Activated CD8-positive, alpha-beta T cell treated with anti-CD3 and anti-CD28 coated beads for 36 hours (primary cell): ENCODE measurements at regions not wholly inside any gene's neighbourhood (a gene's known extent, or its start where the extent isn't known, plus 50 kb on each side); places are given as distances from the start of the nearest gene placed in this dataset.

Experiments
- ATAC-seq: fragments of 200-7000 bp; cut with Tn5 transposase; one replicate; pipeline ENCODE4 v1.10.0; 2021; ENCODE audit warnings: mild to moderate bottlenecking, moderate library complexity
- CTCF ChIA-PET: fragments of 350-600 bp; sonication (Branson Sonifier 250); formaldehyde crosslinking; loops from one replicate; lab custom pipeline; 2021; ENCODE audit warnings: antibody characterized with exemption; lab: Charles Lee
- POLR2A ChIA-PET: fragments of 350-600 bp; sonication (Branson Sonifier 250); formaldehyde crosslinking; loops from one replicate; lab custom pipeline; 2021; ENCODE audit warnings: antibody characterized with exemption; lab: Charles Lee
- DNase-seq: peaks from one replicate; pipeline ENCODE4 v3.0.0-alpha.2; 2020
- H3K27ac Mint-ChIP-seq: one replicate; pipeline ENCODE4 v1.8.0; 2021; ENCODE audit warnings: mild to moderate bottlenecking, mixed read lengths
- H3K27me3 Mint-ChIP-seq: one replicate; pipeline ENCODE4 v1.8.0; 2021; ENCODE audit warnings: mixed read lengths
- H3K36me3 Mint-ChIP-seq: one replicate; pipeline ENCODE4 v1.8.0; 2021; ENCODE audit warnings: low read depth, mixed read lengths
- H3K4me1 Mint-ChIP-seq: one replicate; pipeline ENCODE4 v1.8.0; 2021; ENCODE audit warnings: low read depth, mixed read lengths
- H3K4me3 Mint-ChIP-seq: one replicate; pipeline ENCODE4 v1.8.0; 2021; ENCODE audit warnings: mild to moderate bottlenecking, moderate library complexity, mixed read lengths
- H3K9me3 Mint-ChIP-seq: one replicate; pipeline ENCODE4 v1.8.0; 2021; ENCODE audit warnings: mixed read lengths
- intact Hi-C: fragments of 100-400 bp; cut with micrococcal nuclease; formaldehyde crosslinking; loops from one replicate; pipeline ENCODE4 v1.10.0; 2022
- TF ChIP-seq, protein P1 (sequence below): fragments of 200-600 bp; IDR thresholded peaks from one replicate; pipeline ENCODE4 v1.8.0; 2022; ENCODE audit warnings: antibody characterized with exemption, mild to moderate bottlenecking

DNA sequence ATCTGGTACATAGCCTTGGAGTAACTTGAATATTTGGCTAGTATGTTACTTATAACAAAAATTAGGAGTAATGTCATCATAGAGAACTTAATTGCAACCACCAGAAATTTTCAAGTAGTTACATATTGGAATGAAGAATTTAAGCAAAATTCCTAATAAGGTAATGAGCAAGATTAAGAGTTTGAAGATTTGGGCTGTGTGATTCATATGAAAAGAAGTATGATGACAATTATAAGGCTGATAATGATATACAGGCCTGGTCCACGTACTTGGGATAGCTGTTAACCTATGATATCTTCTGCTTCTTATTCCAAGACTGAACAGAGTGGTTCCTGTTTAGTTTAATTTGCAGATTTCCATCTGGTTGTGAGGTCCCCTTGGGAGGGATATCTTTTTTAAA, 463.9 kb downstream of the RAPGEF2 start:
- Mint-ChIP-seq H3K36me3 (no peaks in the 10 kb centered on the region), H3K27ac (no peak overlapping the region), H3K9me3 (peaks cover 11% of the 10 kb centered on the region), H3K4me3 (no peak overlapping the region), H3K27me3 (no peaks in the 10 kb centered on the region), H3K4me1 (no peaks in the 10 kb centered on the region)
- ChIA-PET POLR2A (no interaction called here), CTCF (no interaction called here)
- ATAC-seq (no peak), DNase-seq (no peak)
- TF ChIP-seq, protein P1, sequence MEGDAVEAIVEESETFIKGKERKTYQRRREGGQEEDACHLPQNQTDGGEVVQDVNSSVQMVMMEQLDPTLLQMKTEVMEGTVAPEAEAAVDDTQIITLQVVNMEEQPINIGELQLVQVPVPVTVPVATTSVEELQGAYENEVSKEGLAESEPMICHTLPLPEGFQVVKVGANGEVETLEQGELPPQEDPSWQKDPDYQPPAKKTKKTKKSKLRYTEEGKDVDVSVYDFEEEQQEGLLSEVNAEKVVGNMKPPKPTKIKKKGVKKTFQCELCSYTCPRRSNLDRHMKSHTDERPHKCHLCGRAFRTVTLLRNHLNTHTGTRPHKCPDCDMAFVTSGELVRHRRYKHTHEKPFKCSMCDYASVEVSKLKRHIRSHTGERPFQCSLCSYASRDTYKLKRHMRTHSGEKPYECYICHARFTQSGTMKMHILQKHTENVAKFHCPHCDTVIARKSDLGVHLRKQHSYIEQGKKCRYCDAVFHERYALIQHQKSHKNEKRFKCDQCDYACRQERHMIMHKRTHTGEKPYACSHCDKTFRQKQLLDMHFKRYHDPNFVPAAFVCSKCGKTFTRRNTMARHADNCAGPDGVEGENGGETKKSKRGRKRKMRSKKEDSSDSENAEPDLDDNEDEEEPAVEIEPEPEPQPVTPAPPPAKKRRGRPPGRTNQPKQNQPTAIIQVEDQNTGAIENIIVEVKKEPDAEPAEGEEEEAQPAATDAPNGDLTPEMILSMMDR, result no peak
- intact Hi-C loops, result no loop called here

DNA sequence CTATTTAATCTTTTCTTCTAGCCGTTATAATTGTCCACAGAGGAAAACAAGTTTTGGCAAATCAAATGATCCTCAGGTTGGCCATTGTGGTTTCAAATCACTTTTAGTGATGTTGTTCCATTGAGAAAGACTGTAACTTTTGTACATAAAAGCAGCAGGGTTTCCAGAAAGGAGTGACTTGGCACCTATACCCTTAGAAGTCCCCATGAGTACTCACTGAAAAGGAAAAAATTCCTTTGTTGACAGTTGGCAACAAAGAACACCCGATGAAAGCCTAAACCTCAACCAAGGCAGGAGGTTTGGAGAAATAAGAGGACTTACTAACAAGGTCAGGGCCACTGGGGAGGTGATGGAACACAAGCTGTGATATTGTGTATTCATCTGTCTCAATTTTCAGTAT, 474.4 kb downstream of the RAPGEF2 start:
- intact Hi-C loops, result no loop called here
- H3K4me3 Mint-ChIP-seq, result no peak overlapping the region
- no peaks in the 10 kb centered on the region for H3K36me3 Mint-ChIP-seq
- POLR2A ChIA-PET, result no interaction called here
- H3K27ac Mint-ChIP-seq, result no peak overlapping the region
- TF ChIP-seq, protein P1, result no peak
- CTCF ChIA-PET, result no interaction called here
- DNase-seq (no peak), ATAC-seq (no peak)
- H3K27me3 Mint-ChIP-seq, result no peaks in the 10 kb centered on the region
- H3K4me1 Mint-ChIP-seq, result no peaks in the 10 kb centered on the region
- H3K9me3 Mint-ChIP-seq, result peaks cover 1% of the 10 kb centered on the region

DNA sequence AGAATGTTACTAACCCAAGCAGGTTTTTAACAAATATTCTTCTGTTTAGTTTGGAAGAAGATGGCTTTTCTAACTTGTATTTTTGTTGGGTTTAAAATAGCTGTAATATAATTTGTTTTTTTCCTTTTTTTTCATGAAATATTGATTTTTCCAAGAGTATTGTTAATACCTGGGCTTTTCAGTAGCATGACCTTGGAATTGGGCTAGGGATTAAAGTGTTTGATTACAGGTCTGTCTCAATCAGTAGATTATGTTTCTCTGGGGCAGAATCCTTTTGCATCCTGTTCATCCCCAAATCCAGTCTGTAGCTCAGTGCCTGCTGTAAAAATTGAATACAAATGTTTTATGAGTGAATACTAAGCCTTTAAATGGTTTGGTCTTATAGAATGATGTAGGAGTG, 479.8 kb downstream of the RAPGEF2 start:
- H3K4me3 Mint-ChIP-seq, result no peak overlapping the region
- intact Hi-C loops, result no loop called here
- ChIA-PET CTCF (no interaction called here), POLR2A (no interaction called here)
- H3K27me3 Mint-ChIP-seq, result no peaks in the 10 kb centered on the region
- ATAC-seq (no peak), DNase-seq (no peak)
- TF ChIP-seq, protein P1, result no peak
- H3K9me3 Mint-ChIP-seq, result peaks cover 7% of the 10 kb centered on the region
- no peaks in the 10 kb centered on the region for H3K4me1 Mint-ChIP-seq
- H3K36me3 Mint-ChIP-seq, result no peaks in the 10 kb centered on the region
- H3K27ac Mint-ChIP-seq, result no peak overlapping the region

DNA sequence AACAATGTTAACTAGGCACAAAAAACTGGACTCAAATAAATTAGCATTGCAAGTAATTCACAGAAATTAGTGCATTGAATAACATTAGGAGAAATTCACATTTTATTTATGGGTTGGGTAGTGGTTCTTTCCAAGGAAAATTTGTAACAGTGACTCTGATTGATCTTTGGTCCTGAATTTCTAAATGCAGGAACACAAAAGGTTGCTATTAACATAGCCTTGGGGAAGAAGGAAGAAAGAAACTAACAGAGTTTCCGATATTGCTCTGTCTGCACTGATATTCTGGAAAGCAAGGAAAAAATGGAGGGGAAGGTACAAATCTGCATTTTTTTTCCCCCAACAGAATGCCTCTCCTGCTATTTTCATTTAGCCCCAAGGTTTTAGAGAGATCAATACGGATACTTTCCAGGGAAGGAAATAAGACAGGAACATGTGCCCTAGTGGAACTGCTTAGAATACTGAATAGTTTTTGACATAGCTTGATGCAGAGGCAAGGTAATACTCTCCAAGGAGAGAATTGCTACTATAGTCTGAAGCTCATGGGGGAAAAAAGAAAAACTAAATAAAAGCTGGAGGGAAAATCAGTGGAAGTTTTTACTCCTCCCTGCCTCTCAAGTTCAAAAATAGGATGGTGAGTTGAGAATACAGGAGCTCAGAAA, 490.1 kb downstream of the RAPGEF2 start:
- ATAC-seq, result no peak
- ChIA-PET CTCF (interaction anchor here (0.5 kb wide), 1 partner anchor 1889 kb away, joined by 3 read pairs; no protein-coding TSS in a partner anchor), POLR2A (interaction anchor here (0.6 kb wide), 1 partner anchor 73 kb away, joined by 4 read pairs; no protein-coding TSS in a partner anchor)
- Mint-ChIP-seq H3K4me1 (no peaks in the 10 kb centered on the region), H3K27ac (no peak overlapping the region), H3K27me3 (no peaks in the 10 kb centered on the region), H3K9me3 (no peaks in the 10 kb centered on the region), H3K36me3 (no peaks in the 10 kb centered on the region), H3K4me3 (no peak overlapping the region)
- TF ChIP-seq, protein P1, result no peak
- DNase-seq, result no peak
- intact Hi-C loops, result no loop called here

DNA sequence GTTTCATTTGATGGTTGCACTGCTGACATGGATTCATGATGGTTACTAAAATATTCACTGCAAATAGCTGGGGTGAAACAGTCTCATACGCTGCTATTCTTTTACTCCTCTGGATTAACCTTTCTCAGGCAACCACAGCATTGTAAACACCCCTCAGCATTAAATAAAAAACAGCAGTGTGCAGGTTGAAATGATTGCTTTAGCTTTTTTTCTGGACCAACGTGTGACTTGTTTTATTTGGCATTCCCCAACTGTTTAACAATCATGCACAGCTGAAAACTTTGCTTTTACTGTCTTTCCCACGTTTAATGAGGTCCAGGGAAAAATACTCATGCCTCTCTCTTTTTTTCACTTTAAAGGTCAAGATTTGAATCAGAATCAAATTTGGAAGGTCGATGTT, 490.8 kb downstream of the RAPGEF2 start:
- DNase-seq (no peak), ATAC-seq (no peak)
- ChIA-PET CTCF (interaction anchor here (0.5 kb wide), 1 partner anchor 1889 kb away, joined by 3 read pairs; no protein-coding TSS in a partner anchor), POLR2A (no interaction called here)
- Mint-ChIP-seq H3K27ac (no peak overlapping the region), H3K9me3 (no peaks in the 10 kb centered on the region), H3K4me3 (no peak overlapping the region), H3K36me3 (no peaks in the 10 kb centered on the region), H3K27me3 (no peaks in the 10 kb centered on the region), H3K4me1 (no peaks in the 10 kb centered on the region)
- TF ChIP-seq, protein P1, result no peak
- intact Hi-C loops, result no loop called here
